ENCODE measurements at regions not wholly inside any gene's neighbourhood (a gene's known extent, or its start where the extent isn't known, plus 50 kb on each side); places are given as distances from the start of the nearest gene placed in this dataset.

DNA sequence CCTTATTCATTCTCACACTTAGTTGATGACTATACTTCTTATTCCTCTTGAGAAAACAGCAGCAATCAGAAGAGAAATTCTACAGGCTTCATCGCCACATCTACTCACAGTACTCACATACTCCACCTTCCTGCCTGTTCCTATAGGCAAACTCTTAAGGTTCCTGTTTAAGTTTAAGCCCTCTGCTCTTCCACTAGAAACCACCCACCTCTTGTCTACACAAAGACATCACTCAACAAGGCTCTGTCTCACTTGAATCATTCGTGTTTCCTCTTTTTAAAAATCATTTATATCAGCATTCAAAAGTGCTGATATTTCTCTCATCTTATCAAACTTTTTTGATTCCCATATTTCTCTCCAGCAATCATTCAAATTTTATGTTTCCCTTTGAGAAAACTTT lies 85.5 kb upstream of the ADO start:
- no peaks in the 10 kb centered on the region for H3K79me2 ChIP-seq (ENCODE audit: control insufficient read depth, insufficient read depth, low read length)
- no peaks in the 10 kb centered on the region for H3K4me1 ChIP-seq (ENCODE audit: control insufficient read depth, extremely low read depth, insufficient read depth, low read length)
- H4K20me1 ChIP-seq (ENCODE audit: control insufficient read depth, extremely low read depth, insufficient read depth, low read length): no peaks in the 10 kb centered on the region
- DNase-seq (ENCODE audit: low read depth, low spot score) (no peak), FAIRE-seq (no peak)
- dilution Hi-C loops (cut with MboI; ENCODE audit: extremely low pct_ligation_motif_present, low sequenced_read_pairs): no loop called here
- H2AFZ ChIP-seq (ENCODE audit: control insufficient read depth, low read length): no peak overlapping the region
- H3K9ac ChIP-seq (ENCODE audit: control insufficient read depth, extremely low read depth, insufficient read depth, low read length): no peak overlapping the region
- H3K27me3 ChIP-seq (ENCODE audit: control insufficient read depth, extremely low read depth, insufficient read depth, low read length): peaks cover 6% of the 10 kb centered on the region
- no peak overlapping the region for H3K4me3 ChIP-seq (ENCODE audit: control insufficient read depth in 2 of 3, extremely low read depth in 1 of 3, insufficient read depth in 2 of 3, low read depth in 1 of 3, low read length in 3 of 3)
- no peaks in the 10 kb centered on the region for H3K9me1 ChIP-seq (ENCODE audit: control insufficient read depth, extremely low read depth, insufficient read depth, low read length)
- H3K36me3 ChIP-seq (ENCODE audit: control insufficient read depth in 2 of 2, extremely low read depth in 1 of 2, insufficient read depth in 2 of 2, low read length in 2 of 2): no peaks in the 10 kb centered on the region
- no peaks in the 10 kb centered on the region for H3K9me3 ChIP-seq (ENCODE audit: control insufficient read depth, low read depth, low read length)
- H3K4me2 ChIP-seq (ENCODE audit: control insufficient read depth, extremely low read depth, insufficient read depth, low read depth, low read length): no peak overlapping the region
- no peak overlapping the region for H3K27ac ChIP-seq (ENCODE audit: control insufficient read depth, insufficient read depth, low read length)
- TF ChIP-seq, protein P1, sequence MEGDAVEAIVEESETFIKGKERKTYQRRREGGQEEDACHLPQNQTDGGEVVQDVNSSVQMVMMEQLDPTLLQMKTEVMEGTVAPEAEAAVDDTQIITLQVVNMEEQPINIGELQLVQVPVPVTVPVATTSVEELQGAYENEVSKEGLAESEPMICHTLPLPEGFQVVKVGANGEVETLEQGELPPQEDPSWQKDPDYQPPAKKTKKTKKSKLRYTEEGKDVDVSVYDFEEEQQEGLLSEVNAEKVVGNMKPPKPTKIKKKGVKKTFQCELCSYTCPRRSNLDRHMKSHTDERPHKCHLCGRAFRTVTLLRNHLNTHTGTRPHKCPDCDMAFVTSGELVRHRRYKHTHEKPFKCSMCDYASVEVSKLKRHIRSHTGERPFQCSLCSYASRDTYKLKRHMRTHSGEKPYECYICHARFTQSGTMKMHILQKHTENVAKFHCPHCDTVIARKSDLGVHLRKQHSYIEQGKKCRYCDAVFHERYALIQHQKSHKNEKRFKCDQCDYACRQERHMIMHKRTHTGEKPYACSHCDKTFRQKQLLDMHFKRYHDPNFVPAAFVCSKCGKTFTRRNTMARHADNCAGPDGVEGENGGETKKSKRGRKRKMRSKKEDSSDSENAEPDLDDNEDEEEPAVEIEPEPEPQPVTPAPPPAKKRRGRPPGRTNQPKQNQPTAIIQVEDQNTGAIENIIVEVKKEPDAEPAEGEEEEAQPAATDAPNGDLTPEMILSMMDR (optimal IDR thresholded peaks at IDR 0.05 in 1 of 3, IDR thresholded peaks at IDR 0.05 in 1 of 3, conservative IDR thresholded peaks at IDR 0.05 in 1 of 3; ENCODE audit: extremely low read depth in 1 of 3, insufficient read depth in 2 of 3, low read length in 3 of 3): no peak
- TF ChIP-seq EZH2 (IDR thresholded peaks at IDR 0.05; ENCODE audit: low read length): no peak

DNA sequence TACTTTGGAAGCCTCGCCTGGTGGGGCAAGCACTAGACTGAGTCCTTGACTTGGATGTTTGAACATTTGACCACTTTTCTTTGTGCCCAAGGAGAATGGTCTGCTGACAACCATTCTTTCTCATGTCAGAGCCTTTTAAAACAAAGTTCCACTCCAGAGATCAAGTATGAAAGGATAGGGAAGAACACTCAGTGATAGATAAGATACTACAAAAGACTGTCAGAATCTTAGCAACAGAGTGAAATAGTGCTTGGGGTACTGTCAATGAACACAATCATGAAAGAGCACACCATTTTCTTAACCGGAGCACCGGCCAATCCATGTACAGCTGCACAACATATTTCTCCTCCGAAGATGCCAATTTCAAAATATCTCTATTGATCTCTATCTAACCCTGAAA lies 82.8 kb upstream of the ADO start:
- DNase-seq (ENCODE audit: low read depth, low spot score) (no peak), FAIRE-seq (no peak)
- Histone ChIP-seq H3K27me3 (ENCODE audit: control insufficient read depth, extremely low read depth, insufficient read depth, low read length) (peaks cover 6% of the 10 kb centered on the region), H4K20me1 (ENCODE audit: control insufficient read depth, extremely low read depth, insufficient read depth, low read length) (no peaks in the 10 kb centered on the region), H3K4me2 (ENCODE audit: control insufficient read depth, extremely low read depth, insufficient read depth, low read depth, low read length) (no peak overlapping the region), H3K4me1 (ENCODE audit: control insufficient read depth, extremely low read depth, insufficient read depth, low read length) (no peaks in the 10 kb centered on the region), H3K27ac (ENCODE audit: control insufficient read depth, insufficient read depth, low read length) (no peak overlapping the region), H3K79me2 (ENCODE audit: control insufficient read depth, insufficient read depth, low read length) (no peaks in the 10 kb centered on the region), H3K9me3 (ENCODE audit: control insufficient read depth, low read depth, low read length) (no peaks in the 10 kb centered on the region), H3K9me1 (ENCODE audit: control insufficient read depth, extremely low read depth, insufficient read depth, low read length) (no peaks in the 10 kb centered on the region), H3K9ac (ENCODE audit: control insufficient read depth, extremely low read depth, insufficient read depth, low read length) (no peak overlapping the region), H3K4me3 (ENCODE audit: control insufficient read depth in 2 of 3, extremely low read depth in 1 of 3, insufficient read depth in 2 of 3, low read depth in 1 of 3, low read length in 3 of 3) (no peak overlapping the region), H2AFZ (ENCODE audit: control insufficient read depth, low read length) (no peak overlapping the region), H3K36me3 (ENCODE audit: control insufficient read depth in 2 of 2, extremely low read depth in 1 of 2, insufficient read depth in 2 of 2, low read length in 2 of 2) (no peaks in the 10 kb centered on the region)
- no peak for TF ChIP-seq EZH2 (IDR thresholded peaks at IDR 0.05; ENCODE audit: low read length)
- TF ChIP-seq, protein P1 (optimal IDR thresholded peaks at IDR 0.05 in 1 of 3, IDR thresholded peaks at IDR 0.05 in 1 of 3, conservative IDR thresholded peaks at IDR 0.05 in 1 of 3; ENCODE audit: extremely low read depth in 1 of 3, insufficient read depth in 2 of 3, low read length in 3 of 3): no peak
- dilution Hi-C loops (cut with MboI; ENCODE audit: extremely low pct_ligation_motif_present, low sequenced_read_pairs): no loop called here
